Lung (tissue), 11 donors: ENCODE measurements at regions not wholly inside any gene's neighbourhood (a gene's known extent, or its start where the extent isn't known, plus 50 kb on each side); places are given as distances from the start of the nearest gene placed in this dataset.
A peak's percentile ranks its signal among the peaks of the same experiment; 100 is the strongest.

Experiments
- ATAC-seq: fragments of 200-7000 bp; cut with Tn5 transposase; one replicate; pipeline ENCODE4 v1.9.1; 2020; ENCODE audit warnings: moderate number of reproducible peaks; ENCODE audit not compliant: insufficient read depth, low FRiP score
- DNase-seq, 3 donors: peaks; one replicate each; pipeline ENCODE4 v3.0.0-alpha.2; 2013 to 2017
- H3K27ac ChIP-seq, 2 donors: one replicate each; pipeline ENCODE4 v1.5.1; 2013; ENCODE audit warnings: mild to moderate bottlenecking in 2 of 2, moderate library complexity in 2 of 2, control low read depth in 1 of 2, inconsistent platforms in 1 of 2, low read depth in 1 of 2, low read length in 1 of 2
- H3K27me3 ChIP-seq, 3 donors: one replicate each; pipeline ENCODE4 v1.5.1; 2013; ENCODE audit warnings: low read length in 2 of 3; ENCODE audit not compliant: control insufficient read depth in 3 of 3, insufficient read depth in 3 of 3
- H3K36me3 ChIP-seq, 4 donors: one replicate each; pipeline ENCODE4 v1.5.1; 2013; ENCODE audit warnings: low read length in 4 of 4, mild to moderate bottlenecking in 1 of 4, moderate library complexity in 1 of 4; ENCODE audit not compliant: control insufficient read depth in 4 of 4, insufficient read depth in 4 of 4
- H3K4me1 ChIP-seq, 5 donors: one replicate each; pipeline ENCODE4 v1.5.1; 2013; ENCODE audit warnings: low read length in 5 of 5, mild to moderate bottlenecking in 2 of 5, moderate library complexity in 1 of 5; ENCODE audit not compliant: control insufficient read depth in 5 of 5, insufficient read depth in 5 of 5
- H3K4me3 ChIP-seq: one replicate; pipeline ENCODE4 v1.5.1; 2013; ENCODE audit warnings: mild to moderate bottlenecking, control low read depth, moderate library complexity
- H3K9ac ChIP-seq, 2 donors: one replicate each; pipeline ENCODE4 v1.5.1; 2013; ENCODE audit warnings: low read length in 2 of 2, control low read depth in 1 of 2; ENCODE audit not compliant: insufficient read depth in 1 of 2
- H3K9me3 ChIP-seq, 4 donors: one replicate each; pipeline ENCODE4 v1.5.1; 2013; ENCODE audit warnings: low read length in 3 of 4, mild to moderate bottlenecking in 1 of 4, moderate library complexity in 1 of 4; ENCODE audit not compliant: control insufficient read depth in 4 of 4, insufficient read depth in 3 of 4
- CTCF ChIP-seq: IDR thresholded peaks from 2 replicates; pipeline ENCODE4 v1.5.1; 2012; ENCODE audit warnings: mild to moderate bottlenecking; ENCODE audit errors: control extremely low read depth, extremely low read depth
- WGBS, 2 donors: extraction: QIAGEN DNeasy Blood & Tissue Kit; methylation state at CpG; one replicate each; pipeline ENCODE4 v1.1.7; 2013; 5-methylcytosine and 5-hydroxymethylcytosine counted together
- donor health status: control.
- donor health status: control.
- donor health status: Bipolar disorder and iron deficiency.
- donor health status: healthy.
- donor health status: DM: yes; HTN: yes; CAD: no.

GRCh38 chr12:54765652-54766051, 88.7 kb upstream of the MUCL1 start:
- H3K4me1 ChIP-seq, result no peaks in the 10 kb centered on the region
- no peak overlapping the region for H3K27ac ChIP-seq
- ATAC-seq (no peak), DNase-seq (no peak)
- no peaks in the 10 kb centered on the region for H3K9me3 ChIP-seq
- no peaks in the 10 kb centered on the region for H3K36me3 ChIP-seq
- WGBS, 2 donors, result 15 to 47% methylated on average over 1 of the region's 1 CpG
- no peak overlapping the region for H3K4me3 ChIP-seq
- no peak overlapping the region for H3K9ac ChIP-seq
- no peak for TF ChIP-seq CTCF
- no peaks in the 10 kb centered on the region for H3K27me3 ChIP-seq

DNA sequence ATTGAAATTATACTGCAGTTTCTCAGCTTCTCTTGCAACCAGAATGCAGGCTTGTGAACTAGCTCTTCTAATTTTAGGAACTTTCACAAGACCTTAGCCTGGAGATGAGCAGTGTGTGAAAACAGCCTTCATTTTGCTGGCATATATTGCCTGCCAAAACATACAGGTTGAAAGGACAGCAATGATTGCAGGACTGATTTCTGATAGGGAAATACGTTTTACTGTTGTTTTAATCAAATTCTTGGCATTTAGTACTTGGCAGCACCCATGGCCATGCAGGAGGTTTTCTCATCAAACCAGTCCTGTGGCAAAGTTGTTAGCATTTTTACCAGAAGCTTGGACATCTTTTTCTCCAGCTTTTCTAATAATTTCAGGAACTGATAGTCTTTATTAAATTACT, 91.9 kb upstream of the MUCL1 start:
- WGBS, 2 donors, result 28 to 67% methylated on average over 1 of the region's 1 CpG
- no peak for ATAC-seq
- no peaks in the 10 kb centered on the region for H3K9me3 ChIP-seq

DNA sequence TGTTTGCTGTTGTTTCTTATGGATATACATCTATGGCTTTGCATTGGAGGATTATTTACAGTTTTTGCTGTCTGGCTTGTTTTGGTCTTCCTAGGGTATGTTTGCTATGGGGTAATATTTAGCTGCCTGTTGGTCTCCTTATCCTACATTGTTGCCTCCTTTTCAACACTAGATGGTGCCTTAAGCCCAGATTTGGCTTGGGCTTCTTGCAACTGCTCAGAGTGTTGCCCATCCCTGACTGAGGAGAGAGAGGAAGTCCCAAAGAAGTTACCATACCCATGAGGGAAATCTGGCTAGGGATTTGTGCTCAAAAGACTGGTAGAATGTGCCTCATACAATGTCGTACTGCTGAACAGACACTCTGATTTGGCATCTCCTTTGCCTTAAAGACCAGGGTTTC, 94.6 kb upstream of the MUCL1 start:
- DNase-seq, result peak in 1 of 3 donors; percentile 3
- no peaks in the 10 kb centered on the region for H3K4me1 ChIP-seq
- ATAC-seq, result no peak
- TF ChIP-seq CTCF, result no peak
- no peaks in the 10 kb centered on the region for H3K27me3 ChIP-seq
- H3K9ac ChIP-seq, result no peak overlapping the region
- no peak overlapping the region for H3K27ac ChIP-seq
- no peak overlapping the region for H3K4me3 ChIP-seq
- no peaks in the 10 kb centered on the region for H3K9me3 ChIP-seq
- H3K36me3 ChIP-seq, result no peaks in the 10 kb centered on the region
- WGBS, 2 donors, result 41 to 48% methylated on average over 1 of the region's 1 CpG

More for the DNA sequence above, 91.9 kb upstream of the MUCL1 start:
- Histone ChIP-seq H3K4me1 (no peaks in the 10 kb centered on the region), H3K27me3 (no peaks in the 10 kb centered on the region), H3K36me3 (no peaks in the 10 kb centered on the region), H3K9ac (no peak overlapping the region), H3K4me3 (no peak overlapping the region), H3K27ac (no peak overlapping the region)
- no peak for TF ChIP-seq CTCF
- no peak for DNase-seq

- Histone ChIP-seq H3K27ac (no peak overlapping the region), H3K4me1 (no peaks in the 10 kb centered on the region), H3K36me3 (no peaks in the 10 kb centered on the region), H3K9me3 (no peaks in the 10 kb centered on the region), H3K4me3 (no peak overlapping the region), H3K27me3 (no peaks in the 10 kb centered on the region), H3K9ac (no peak overlapping the region)
- TF ChIP-seq CTCF, result no peak
- DNase-seq (no peak), ATAC-seq (no peak)
- 91 to 93% methylated on average over 1 of the region's 1 CpG for WGBS, 2 donors
Observed at GRCh38 chr12:54751493-54751892, 102.8 kb upstream of the MUCL1 start.
